ENCODE measurements at regions not wholly inside any gene's neighbourhood (a gene's known extent, or its start where the extent isn't known, plus 50 kb on each side); places are given as distances from the start of the nearest gene placed in this dataset.
"Not testable (repeated sequence)": the region's sequence is repeated elsewhere in the genome, so short reads cannot be mapped to it uniquely, and the experiment has no call there.

DNA sequence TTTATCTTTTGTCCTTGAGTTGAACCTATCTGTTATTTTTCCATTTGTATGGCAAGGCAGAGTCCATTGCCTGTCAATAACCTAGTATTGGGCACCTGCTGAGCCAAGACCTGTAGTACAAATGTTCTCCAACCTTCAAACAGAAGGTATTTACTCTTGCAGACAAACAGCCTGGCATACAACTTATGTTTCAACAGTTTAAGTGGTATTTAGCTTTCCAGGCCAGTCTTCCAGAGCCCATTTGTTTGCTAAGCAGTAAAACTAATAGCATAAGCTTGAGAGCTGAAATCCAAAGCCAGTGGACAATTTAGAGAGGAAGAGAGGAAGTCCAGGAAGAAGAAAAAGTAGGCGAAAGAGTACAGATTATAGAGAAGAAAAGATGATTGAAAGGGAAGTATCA, 979.3 kb downstream of the GLUD2 start:
- DNase-seq (ENCODE audit: low spot score) = no peak

DNA sequence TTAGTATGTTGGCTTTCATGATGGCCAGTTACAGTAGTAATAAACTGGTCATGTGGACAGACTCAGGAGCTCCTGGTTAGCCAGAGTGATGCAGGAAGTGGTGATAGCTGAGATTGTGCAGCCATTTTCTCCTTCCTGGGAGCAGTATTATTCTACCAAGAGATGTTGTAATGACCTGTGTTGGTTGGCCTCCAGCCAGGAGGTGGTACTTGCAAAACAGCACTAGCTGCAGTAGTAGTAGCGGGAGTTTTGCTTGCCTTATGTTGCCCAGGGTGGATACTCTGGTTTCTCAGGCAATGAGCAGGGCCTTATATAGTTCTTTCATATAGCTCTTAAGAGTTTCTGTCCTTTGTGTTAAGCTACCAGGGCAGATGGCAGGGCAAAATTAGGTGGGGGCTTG, 998.8 kb downstream of the GLUD2 start:
- no peak for DNase-seq (ENCODE audit: low spot score)

- no peak for DNase-seq (ENCODE audit: low spot score)
Measured at GRCh38 chrX:122046815-122047214, 999.4 kb downstream of the GLUD2 start.

DNA sequence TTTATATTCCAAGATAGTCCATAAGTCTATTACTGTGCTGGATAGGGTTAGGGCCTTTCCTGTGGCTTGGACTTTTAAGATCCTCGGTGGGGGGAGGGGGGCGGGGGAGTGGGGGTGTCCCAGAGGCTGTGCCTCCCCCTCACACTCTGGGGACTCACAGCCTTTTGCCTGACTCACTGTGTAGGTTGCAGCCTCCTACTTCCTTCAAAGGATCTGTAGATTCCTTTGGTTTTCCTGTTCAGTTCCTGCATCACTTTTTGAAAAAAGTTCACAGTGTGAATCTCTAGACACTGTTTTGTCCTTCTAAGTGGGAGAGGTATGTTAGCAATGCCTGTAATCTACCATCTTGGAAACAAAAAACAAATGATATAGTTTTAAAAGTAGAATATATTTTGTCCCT, 999.9 kb downstream of the GLUD2 start:
- no peak for DNase-seq (ENCODE audit: low spot score)

DNA sequence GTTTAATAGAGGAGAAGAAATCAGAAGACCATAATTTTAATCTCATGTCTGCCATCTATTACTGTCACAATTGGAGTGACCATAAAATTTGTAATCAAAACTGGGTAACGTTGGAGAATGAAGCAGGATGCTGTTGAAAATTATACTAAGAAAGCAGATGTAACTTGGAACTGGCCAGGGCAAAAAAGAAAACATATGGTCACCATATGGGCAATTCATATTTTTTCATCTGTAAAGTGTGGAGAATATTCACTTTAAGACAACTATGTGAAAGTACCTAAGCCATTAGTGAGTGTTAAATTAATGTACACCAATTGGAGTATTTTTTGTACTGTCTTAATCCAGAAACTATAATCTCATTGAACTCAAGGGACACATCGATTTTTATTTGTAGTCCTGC, 1008.0 kb downstream of the GLUD2 start:
- no peak for DNase-seq (ENCODE audit: low spot score)

GRCh38 chrX:122055979-122056715, 1008.7 kb downstream of the GLUD2 start:
- no peak for DNase-seq (ENCODE audit: low spot score)

DNA sequence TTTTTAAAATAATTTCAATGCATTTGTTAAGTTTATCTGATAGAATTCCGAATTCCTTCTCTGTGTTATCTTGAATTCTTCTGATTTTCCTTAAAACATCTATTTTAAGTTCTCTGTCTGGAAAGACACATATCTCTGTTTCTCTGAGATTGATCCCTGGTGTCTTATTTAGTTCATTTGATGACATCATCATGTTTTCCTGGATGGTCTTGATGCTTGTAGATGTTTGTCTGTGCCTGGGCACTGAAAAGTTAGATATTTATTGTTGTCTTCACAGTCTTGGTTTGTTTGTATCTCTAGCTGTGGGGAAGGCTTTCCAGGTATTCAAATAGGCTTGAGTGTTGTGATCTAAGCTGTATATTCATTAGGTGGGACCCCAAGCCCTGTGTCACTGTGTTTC, 1028.8 kb downstream of the GLUD2 start:
- DNase-seq (ENCODE audit: low spot score) = no peak

- DNase-seq (ENCODE audit: low spot score) = no peak
Measured at GRCh38 chrX:122078079-122078478, 1030.7 kb downstream of the GLUD2 start.

DNA sequence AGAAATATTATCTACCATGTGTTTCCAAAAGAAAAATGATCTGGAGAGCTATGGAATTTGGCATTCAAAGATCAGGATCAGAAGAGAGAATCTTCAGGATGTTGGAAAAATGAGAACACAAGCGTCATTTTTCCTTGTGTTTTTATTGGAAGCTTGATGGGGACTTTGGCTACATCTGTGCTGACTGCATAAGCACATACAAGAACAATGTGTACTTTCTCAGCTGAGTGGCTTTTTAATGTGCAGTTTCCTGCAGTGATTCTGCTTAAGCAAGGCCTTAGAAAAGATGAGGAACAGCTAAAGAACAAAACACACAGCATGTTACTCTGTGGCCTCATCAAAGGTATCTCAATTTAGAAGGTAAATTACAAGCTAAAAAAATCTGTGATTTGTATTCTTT, 1039.9 kb downstream of the GLUD2 start:
- DNase-seq (ENCODE audit: low spot score) = no peak

DNA sequence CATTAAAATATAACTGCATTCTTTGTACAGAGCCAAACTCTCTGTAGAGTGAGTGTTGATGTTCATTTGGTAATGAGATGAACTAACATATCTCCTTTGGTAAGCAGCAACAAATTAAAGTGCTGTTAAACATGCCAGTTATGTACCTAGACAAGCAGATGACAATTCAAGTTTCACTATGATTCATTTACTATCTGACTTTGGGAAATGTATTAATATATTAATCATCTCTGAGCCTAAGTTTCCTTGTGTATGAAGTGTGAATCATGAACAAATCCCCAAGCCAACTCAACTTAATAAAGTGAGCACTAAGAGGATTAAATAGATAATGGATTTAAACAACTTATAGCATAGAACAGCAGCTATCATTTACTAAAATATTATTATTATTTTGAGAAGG, 1044.2 kb downstream of the GLUD2 start:
- no peak for DNase-seq (ENCODE audit: low spot score)

- no peak for DNase-seq (ENCODE audit: low spot score)
Measured at GRCh38 chrX:122092360-122092759, 1045.0 kb downstream of the GLUD2 start.

- DNase-seq (ENCODE audit: low spot score) = no peak
Measured at GRCh38 chrX:122092978-122093377, 1045.6 kb downstream of the GLUD2 start.

DNA sequence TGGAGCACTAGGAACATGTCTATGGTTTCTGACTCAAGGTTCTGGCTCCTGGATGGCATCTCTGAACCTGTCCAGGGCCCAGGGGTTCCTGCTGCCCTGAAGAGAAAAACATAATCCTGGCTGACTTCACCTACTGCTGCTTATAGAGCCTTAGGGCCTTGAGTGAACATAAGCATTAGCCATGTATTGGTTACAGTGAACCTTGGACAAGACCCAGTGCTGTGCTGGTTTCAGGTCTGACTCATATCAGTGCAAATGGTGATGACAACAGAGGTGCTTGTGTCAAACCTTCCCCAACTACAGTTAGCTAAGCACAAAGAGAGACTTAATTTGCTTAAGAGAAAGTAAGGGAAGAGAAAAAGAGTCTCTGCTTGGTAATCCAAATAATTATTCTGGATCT, 1047.2 kb downstream of the GLUD2 start:
- no peak for DNase-seq (ENCODE audit: low spot score)

GRCh38 chrX:122113376-122113775, 1066.0 kb downstream of the GLUD2 start:
- DNase-seq (ENCODE audit: low spot score) = no peak

DNA sequence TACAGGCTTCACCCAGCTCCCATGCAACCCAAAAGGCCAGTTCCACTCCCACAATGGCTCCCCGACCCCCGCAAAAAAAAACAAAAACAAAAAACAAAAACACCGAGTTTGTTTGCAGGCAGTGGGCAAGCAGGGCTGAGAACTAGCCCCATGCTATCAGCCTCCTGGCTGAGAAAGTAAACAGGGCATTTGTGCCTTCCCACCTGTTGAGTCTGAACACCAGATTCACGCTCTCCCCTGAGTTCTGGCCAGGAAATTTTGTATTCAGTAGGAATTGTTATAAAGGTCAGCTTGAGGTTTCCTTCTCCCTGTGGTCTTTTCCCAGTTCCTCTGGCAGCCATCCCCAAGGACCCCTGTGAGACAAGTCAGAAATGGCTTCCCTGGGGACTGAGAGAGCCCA, 1066.5 kb downstream of the GLUD2 start:
- no peak for DNase-seq (ENCODE audit: low spot score)

DNA sequence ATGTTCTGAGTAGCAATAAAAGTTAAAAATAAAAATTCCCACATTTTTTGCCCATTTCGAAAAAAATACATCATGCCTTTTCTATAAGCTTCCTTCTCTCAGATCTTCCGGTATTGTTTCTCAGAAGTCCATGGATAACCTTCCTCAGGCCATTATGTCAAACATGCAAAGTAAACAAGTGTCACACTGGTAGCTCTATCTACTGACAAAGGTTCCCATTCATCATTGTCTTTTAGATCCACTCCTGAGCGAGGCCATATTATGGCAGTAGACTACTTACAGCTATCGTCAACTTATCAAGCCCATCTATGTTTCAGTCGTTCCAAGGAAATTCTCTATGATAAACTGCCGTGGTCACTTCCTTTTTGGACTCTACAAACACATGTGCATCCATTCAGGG, 1068.2 kb downstream of the GLUD2 start:
- DNase-seq (ENCODE audit: low spot score) = no peak

DNA sequence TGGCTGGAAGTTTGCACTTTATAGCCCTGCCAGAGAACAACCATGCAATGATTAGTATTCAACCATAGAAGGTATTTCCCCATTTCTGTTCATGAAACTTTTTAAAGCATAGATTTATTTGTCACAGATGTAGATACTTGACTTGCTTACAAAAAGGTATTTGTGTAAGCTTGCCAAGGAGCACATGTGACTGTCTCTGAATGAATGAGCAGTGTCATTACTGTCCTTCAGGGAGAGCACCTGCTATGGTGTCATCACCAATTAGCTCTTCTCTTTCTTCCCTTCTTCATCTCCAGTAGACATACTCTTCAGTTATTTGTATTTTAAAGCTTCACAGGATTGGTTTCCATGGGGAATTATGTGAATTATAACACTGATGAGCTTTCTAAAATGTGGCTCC, 1064.7 kb upstream of the GRIA3 start:
- DNase-seq (ENCODE audit: low spot score) = no peak

- DNase-seq (ENCODE audit: low spot score) = no peak
Measured at GRCh38 chrX:122122274-122122673, 1061.8 kb upstream of the GRIA3 start.

DNA sequence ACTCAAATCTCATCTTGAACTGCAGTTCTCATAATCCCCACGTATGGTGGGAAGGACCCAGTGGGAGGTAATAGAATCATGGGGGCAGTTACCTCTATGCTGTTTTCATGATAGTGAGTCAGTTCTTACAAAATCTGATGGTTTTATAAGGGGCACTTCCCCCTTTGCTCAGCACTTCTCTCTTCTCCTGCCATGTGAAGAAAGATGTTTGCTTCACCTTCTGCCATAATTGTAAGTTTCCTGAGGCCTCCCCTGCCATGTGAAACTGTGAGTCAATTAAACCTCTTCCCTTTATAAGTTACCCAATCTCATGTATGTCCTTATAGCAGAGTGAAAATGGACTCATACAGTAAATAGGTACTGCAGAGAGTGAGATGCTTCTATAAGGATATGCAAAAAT, 1050.6 kb upstream of the GRIA3 start:
- no peak for DNase-seq (ENCODE audit: low spot score)

DNA sequence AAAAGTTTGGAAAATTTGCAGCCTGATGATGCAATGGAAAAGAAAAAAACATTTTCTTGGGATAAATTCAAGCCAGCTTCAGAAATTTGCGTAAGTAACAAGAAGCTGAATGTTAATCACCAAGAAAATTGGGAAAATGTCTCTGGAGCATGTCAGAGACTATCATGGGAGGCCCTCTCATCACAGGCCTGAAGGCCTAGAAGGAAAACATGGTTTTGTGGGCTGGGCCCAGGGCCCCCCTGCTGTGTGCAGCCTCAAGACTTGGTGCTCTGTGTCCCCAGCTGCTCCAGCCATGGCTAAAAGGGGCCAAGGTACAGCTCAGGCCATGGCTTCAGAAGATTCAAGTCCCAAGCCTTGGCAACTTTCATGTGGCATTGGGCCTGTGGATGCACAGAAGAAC, 1049.8 kb upstream of the GRIA3 start:
- DNase-seq (ENCODE audit: low spot score) = no peak

- DNase-seq (ENCODE audit: low spot score) = no peak
Measured at GRCh38 chrX:122135070-122135469, 1049.0 kb upstream of the GRIA3 start.

DNA sequence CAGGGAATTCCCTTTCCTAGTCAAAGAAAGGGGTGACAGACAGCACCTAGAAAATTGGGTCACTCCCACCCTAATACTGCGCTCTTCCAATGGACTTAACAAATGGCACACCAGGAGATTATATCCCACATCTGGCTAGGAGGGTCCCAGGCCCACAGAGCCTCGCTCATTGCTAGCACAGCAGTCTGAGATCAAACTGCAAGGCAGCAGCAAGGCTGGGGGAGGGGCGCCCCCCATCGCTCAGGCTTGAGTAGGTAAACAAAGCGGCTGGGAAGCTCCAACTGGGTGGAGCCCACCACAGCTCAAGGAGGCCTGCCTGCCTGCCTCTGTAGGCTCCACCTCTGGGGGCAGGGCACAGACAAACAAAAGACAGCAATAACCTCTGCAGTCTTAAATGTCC, 1043.9 kb upstream of the GRIA3 start:
- DNase-seq (ENCODE audit: low spot score) = not testable (repeated sequence)

DNA sequence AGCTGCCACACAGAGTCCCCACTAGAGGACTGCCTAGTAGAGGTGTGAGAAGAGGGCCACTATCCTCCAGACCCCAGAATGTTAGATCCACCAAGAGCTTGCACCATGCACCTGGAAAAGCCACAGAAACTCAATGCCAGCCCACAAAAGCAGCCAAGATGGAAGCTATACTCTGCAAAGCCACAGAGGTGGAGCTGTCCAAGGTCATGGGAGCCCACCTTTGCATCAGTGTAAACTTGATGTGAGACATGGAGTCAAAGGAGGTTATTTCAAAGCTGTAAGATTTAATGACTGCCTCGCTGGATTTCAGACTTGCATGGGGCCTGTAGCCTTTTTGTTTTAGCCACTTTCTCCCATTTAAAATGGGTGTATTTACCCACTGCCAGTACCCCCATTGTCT, 1030.1 kb upstream of the GRIA3 start:
- DNase-seq (ENCODE audit: low spot score) = no peak

- DNase-seq (ENCODE audit: low spot score) = no peak
Measured at GRCh38 chrX:122168241-122168640, 1015.8 kb upstream of the GRIA3 start.
